ENCODE measurements at regions not wholly inside any gene's neighbourhood (a gene's known extent, or its start where the extent isn't known, plus 50 kb on each side); places are given as distances from the start of the nearest gene placed in this dataset.

GRCh38 chr10:37703833-37704382 is 153.5 kb downstream of the ZNF248 start:
- Histone ChIP-seq H3K4me2 (no peak overlapping the region), H3K27me3 (no peaks in the 10 kb centered on the region), H2AFZ (no peak overlapping the region), H3K4me1 (ENCODE audit: insufficient read depth) (no peaks in the 10 kb centered on the region), H3K27ac (no peak overlapping the region), H4K20me1 (ENCODE audit: insufficient read depth, poor library complexity, severe bottlenecking) (no peaks in the 10 kb centered on the region), H3K79me2 (no peaks in the 10 kb centered on the region), H3K36me3 (replicated peaks; ENCODE audit: insufficient read depth, low read depth) (no peaks in the 10 kb centered on the region), H3K9me2 (replicated peaks; ENCODE audit: insufficient read depth) (no peaks in the 10 kb centered on the region), H3K4me3 (no peak overlapping the region), H3K9me3 (ENCODE audit: low read depth) (no peaks in the 10 kb centered on the region)
- DNase-seq (ENCODE audit: low spot score): no peak
- no peak for TF ChIP-seq EZH2 (IDR thresholded peaks at IDR 0.05; ENCODE audit: borderline replicate concordance)
- TF ChIP-seq EZH2phosphoT487 (IDR thresholded peaks at IDR 0.05; ENCODE audit: low read depth, severe bottlenecking, unreplicated experiment): no peak
- no peak for TF ChIP-seq CTCF (IDR thresholded peaks at IDR 0.05; ENCODE audit: poor library complexity)
- WGBS (ENCODE audit: low lambda C conversion rate, missing lambda C conversion rate): 60% methylated on average over 4 of the region's 4 CpGs

- WGBS (ENCODE audit: low lambda C conversion rate, missing lambda C conversion rate): 70% methylated on average over 4 of the region's 4 CpGs
- H2AFZ ChIP-seq: no peak overlapping the region
- DNase-seq (ENCODE audit: low spot score): no peak
- no peaks in the 10 kb centered on the region for H3K4me1 ChIP-seq (ENCODE audit: insufficient read depth)
- no peak overlapping the region for H3K27ac ChIP-seq
- H3K27me3 ChIP-seq: no peaks in the 10 kb centered on the region
- TF ChIP-seq CTCF (IDR thresholded peaks at IDR 0.05; ENCODE audit: poor library complexity): no peak
- TF ChIP-seq EZH2phosphoT487 (IDR thresholded peaks at IDR 0.05; ENCODE audit: low read depth, severe bottlenecking, unreplicated experiment): no peak
- no peak for TF ChIP-seq EZH2 (IDR thresholded peaks at IDR 0.05; ENCODE audit: borderline replicate concordance)
- no peaks in the 10 kb centered on the region for H3K79me2 ChIP-seq
- H3K4me3 ChIP-seq: no peak overlapping the region
- no peaks in the 10 kb centered on the region for H3K9me2 ChIP-seq (replicated peaks; ENCODE audit: insufficient read depth)
- H4K20me1 ChIP-seq (ENCODE audit: insufficient read depth, poor library complexity, severe bottlenecking): no peaks in the 10 kb centered on the region
- H3K9me3 ChIP-seq (ENCODE audit: low read depth): no peaks in the 10 kb centered on the region
- H3K4me2 ChIP-seq: no peak overlapping the region
- no peaks in the 10 kb centered on the region for H3K36me3 ChIP-seq (replicated peaks; ENCODE audit: insufficient read depth, low read depth)
Observed at GRCh38 chr10:37703114-37703513, 154.3 kb downstream of the ZNF248 start.

- no peak for TF ChIP-seq EZH2phosphoT487 (IDR thresholded peaks at IDR 0.05; ENCODE audit: low read depth, severe bottlenecking, unreplicated experiment)
- TF ChIP-seq CTCF (IDR thresholded peaks at IDR 0.05; ENCODE audit: poor library complexity): no peak
- TF ChIP-seq EZH2 (IDR thresholded peaks at IDR 0.05; ENCODE audit: borderline replicate concordance): no peak
Observed at GRCh38 chr10:37701781-37702493, 155.5 kb downstream of the ZNF248 start.

More at GRCh38 chr10:37701781-37702493, 155.5 kb downstream of the ZNF248 start:
- H3K79me2 ChIP-seq: no peaks in the 10 kb centered on the region
- H3K9me3 ChIP-seq (ENCODE audit: low read depth): no peaks in the 10 kb centered on the region
- no peaks in the 10 kb centered on the region for H3K9me2 ChIP-seq (replicated peaks; ENCODE audit: insufficient read depth)
- no peaks in the 10 kb centered on the region for H3K36me3 ChIP-seq (replicated peaks; ENCODE audit: insufficient read depth, low read depth)
- no peak for DNase-seq (ENCODE audit: low spot score)
- WGBS (ENCODE audit: low lambda C conversion rate, missing lambda C conversion rate): 81% methylated on average over 16 of the region's 16 CpGs
- H2AFZ ChIP-seq: no peak overlapping the region
- H3K27me3 ChIP-seq: no peaks in the 10 kb centered on the region
- no peaks in the 10 kb centered on the region for H4K20me1 ChIP-seq (ENCODE audit: insufficient read depth, poor library complexity, severe bottlenecking)
- H3K27ac ChIP-seq: no peak overlapping the region
- no peak overlapping the region for H3K4me3 ChIP-seq
- H3K4me1 ChIP-seq (ENCODE audit: insufficient read depth): no peaks in the 10 kb centered on the region
- no peak overlapping the region for H3K4me2 ChIP-seq

All from hepatocyte (in vitro differentiated cells).